22Rv1 (cell line): ENCODE measurements at regions not wholly inside any gene's neighbourhood (a gene's known extent, or its start where the extent isn't known, plus 50 kb on each side); places are given as distances from the start of the nearest gene placed in this dataset.

Experiments
- H3K27ac ChIP-seq: fragments of 450-650 bp; 2 replicates; pipeline ENCODE4 v1.5.1; 2017
- CTCF ChIP-seq: fragments of 450-650 bp; IDR thresholded peaks from 2 replicates; pipeline ENCODE4 v1.5.1; 2017; ENCODE audit warnings: mild to moderate bottlenecking
- ZFX ChIP-seq: fragments of 450-650 bp; IDR thresholded peaks from 2 replicates; pipeline ENCODE4 v1.6.1; 2017; ENCODE audit warnings: antibody characterized with exemption, borderline replicate concordance

GRCh38 chr11:127103586-127104388, 103.2 kb upstream of the KIRREL3 start:
- TF ChIP-seq CTCF, result no peak
- H3K27ac ChIP-seq, result no peak overlapping the region

- H3K27ac ChIP-seq, result no peak overlapping the region
- TF ChIP-seq ZFX, result no peak
- TF ChIP-seq CTCF, result no peak
These were observed 98.1 kb upstream of the KIRREL3 start for GRCh38 chr11:127098684-127099083.

- H3K27ac ChIP-seq, result no peak overlapping the region
- TF ChIP-seq ZFX (no peak), CTCF (no peak)
These were observed 80.2 kb upstream of the KIRREL3 start for GRCh38 chr11:127080735-127081134.

- no peak overlapping the region for H3K27ac ChIP-seq
- TF ChIP-seq CTCF (no peak), ZFX (no peak)
These were observed 75.2 kb upstream of the KIRREL3 start for GRCh38 chr11:127075758-127076157.

- TF ChIP-seq CTCF (no peak), ZFX (no peak)
- no peak overlapping the region for H3K27ac ChIP-seq
These were observed 73.7 kb upstream of the KIRREL3 start for GRCh38 chr11:127074151-127074761.

- TF ChIP-seq ZFX (no peak), CTCF (no peak)
- no peak overlapping the region for H3K27ac ChIP-seq
These were observed 73.1 kb upstream of the KIRREL3 start for GRCh38 chr11:127073621-127074020.

- no peak overlapping the region for H3K27ac ChIP-seq
- TF ChIP-seq ZFX (no peak), CTCF (no peak)
These were observed 71.0 kb upstream of the KIRREL3 start for GRCh38 chr11:127071606-127072005.
